ENCODE measurements at regions not wholly inside any gene's neighbourhood (a gene's known extent, or its start where the extent isn't known, plus 50 kb on each side); places are given as distances from the start of the nearest gene placed in this dataset.
"Not testable (repeated sequence)": the region's sequence is repeated elsewhere in the genome, so short reads cannot be mapped to it uniquely, and the experiment has no call there.

- no peak for TF ChIP-seq CTCF (IDR thresholded peaks at IDR 0.05; ENCODE audit: unreplicated experiment in 3 of 3)
- H3K9me3 Mint-ChIP-seq = peaks cover 3% of the 10 kb centered on the region
Measured at GRCh38 chr16:26396511-26397235, 670.1 kb upstream of the C16orf82 start.

GRCh38 chr16:26413780-26414179 lies 652.9 kb upstream of the C16orf82 start:
- peaks cover 6% of the 10 kb centered on the region for H3K27me3 Mint-ChIP-seq (ENCODE audit: low read depth)
- H3K4me1 Mint-ChIP-seq = no peaks in the 10 kb centered on the region
- TF ChIP-seq CTCF (IDR thresholded peaks at IDR 0.05; ENCODE audit: unreplicated experiment in 3 of 3) = no peak
- no peak overlapping the region for H3K4me3 Mint-ChIP-seq
- peaks cover 3% of the 10 kb centered on the region for H3K9me3 Mint-ChIP-seq
- H3K27ac Mint-ChIP-seq = no peak overlapping the region
- no peaks in the 10 kb centered on the region for H3K36me3 Mint-ChIP-seq (ENCODE audit: low read depth)

More at GRCh38 chr16:26396511-26397235, 670.1 kb upstream of the C16orf82 start:
- Mint-ChIP-seq H3K4me1 (no peaks in the 10 kb centered on the region), H3K36me3 (ENCODE audit: low read depth) (no peaks in the 10 kb centered on the region), H3K27ac (no peak overlapping the region), H3K4me3 (no peak overlapping the region), H3K27me3 (ENCODE audit: low read depth) (peaks cover 3% of the 10 kb centered on the region)

- not testable (repeated sequence) for H3K27me3 Mint-ChIP-seq (ENCODE audit: low read depth); H3K9me3 Mint-ChIP-seq; H3K4me3 Mint-ChIP-seq; H3K27ac Mint-ChIP-seq; H3K36me3 Mint-ChIP-seq (ENCODE audit: low read depth); H3K4me1 Mint-ChIP-seq
Measured at GRCh38 chr16:26419458-26419857, 647.3 kb upstream of the C16orf82 start.

- no peaks in the 10 kb centered on the region for H3K4me1 Mint-ChIP-seq
- no peak overlapping the region for H3K27ac Mint-ChIP-seq
- no peak overlapping the region for H3K4me3 Mint-ChIP-seq
- no peaks in the 10 kb centered on the region for H3K36me3 Mint-ChIP-seq (ENCODE audit: low read depth)
- peaks cover 9% of the 10 kb centered on the region for H3K27me3 Mint-ChIP-seq (ENCODE audit: low read depth)
- peaks cover 2% of the 10 kb centered on the region for H3K9me3 Mint-ChIP-seq
- TF ChIP-seq CTCF (IDR thresholded peaks at IDR 0.05; ENCODE audit: unreplicated experiment in 3 of 3) = no peak
Measured at GRCh38 chr16:26430618-26431017, 636.1 kb upstream of the C16orf82 start.

- Mint-ChIP-seq H3K9me3 (peaks cover 5% of the 10 kb centered on the region), H3K27ac (no peak overlapping the region), H3K36me3 (ENCODE audit: low read depth) (no peaks in the 10 kb centered on the region), H3K27me3 (ENCODE audit: low read depth) (peaks cover 5% of the 10 kb centered on the region), H3K4me3 (no peak overlapping the region), H3K4me1 (no peaks in the 10 kb centered on the region)
- TF ChIP-seq CTCF (IDR thresholded peaks at IDR 0.05; ENCODE audit: unreplicated experiment in 3 of 3) = no peak
Measured at GRCh38 chr16:26433807-26434206, 632.9 kb upstream of the C16orf82 start.

GRCh38 chr16:26441178-26441577 lies 625.5 kb upstream of the C16orf82 start:
- no peak for TF ChIP-seq CTCF (IDR thresholded peaks at IDR 0.05; ENCODE audit: unreplicated experiment in 3 of 3)
- Mint-ChIP-seq H3K4me1 (no peaks in the 10 kb centered on the region), H3K36me3 (ENCODE audit: low read depth) (no peaks in the 10 kb centered on the region), H3K4me3 (no peak overlapping the region), H3K27ac (no peak overlapping the region), H3K27me3 (ENCODE audit: low read depth) (no peaks in the 10 kb centered on the region), H3K9me3 (peaks cover 5% of the 10 kb centered on the region)
